NCI-H187 (cell line): ENCODE measurements at regions not wholly inside any gene's neighbourhood (a gene's known extent, or its start where the extent isn't known, plus 50 kb on each side); places are given as distances from the start of the nearest gene placed in this dataset.
"Not testable (repeated sequence)": the region's sequence is repeated elsewhere in the genome, so short reads cannot be mapped to it uniquely, and the experiment has no call there.

Experiments used
- DNase-seq, 2 experiments: peaks; one replicate each; lab custom pipeline; 2025; lab: John Stamatoyannopoulos, UW

- DNase-seq = no peak
These were observed 330.9 kb downstream of the TMEM121 start for GRCh38 chr14:105857220-105857825.

- no peak for DNase-seq
These were observed 331.7 kb downstream of the TMEM121 start for GRCh38 chr14:105857826-105858675.

GRCh38 chr14:105858676-105859025 lies 332.3 kb downstream of the TMEM121 start:
- no peak for DNase-seq

- DNase-seq = not testable (repeated sequence)
These were observed 332.8 kb downstream of the TMEM121 start for GRCh38 chr14:105859073-105859716.

GRCh38 chr14:105859717-105860614 lies 333.6 kb downstream of the TMEM121 start:
- DNase-seq = no peak

- DNase-seq = no peak
These were observed 334.5 kb downstream of the TMEM121 start for GRCh38 chr14:105860615-105861580.

- no peak for DNase-seq
These were observed 335.6 kb downstream of the TMEM121 start for GRCh38 chr14:105861985-105862465.

GRCh38 chr14:105862581-105863239 lies 336.3 kb downstream of the TMEM121 start:
- no peak for DNase-seq

GRCh38 chr14:105863296-105864108 lies 337.1 kb downstream of the TMEM121 start:
- DNase-seq = no peak

GRCh38 chr14:105864116-105864515 lies 337.7 kb downstream of the TMEM121 start:
- no peak for DNase-seq

- no peak for DNase-seq
These were observed 338.4 kb downstream of the TMEM121 start for GRCh38 chr14:105864651-105865265.

- DNase-seq = no peak
These were observed 339.0 kb downstream of the TMEM121 start for GRCh38 chr14:105865266-105865903.

GRCh38 chr14:105865904-105866840 lies 339.8 kb downstream of the TMEM121 start:
- no peak for DNase-seq

- no peak for DNase-seq
These were observed 340.5 kb downstream of the TMEM121 start for GRCh38 chr14:105866841-105867321.

GRCh38 chr14:105867961-105868599 lies 341.7 kb downstream of the TMEM121 start:
- no peak for DNase-seq

GRCh38 chr14:105871590-105871989 lies 345.2 kb downstream of the TMEM121 start:
- DNase-seq = no peak
